ENCODE measurements at regions not wholly inside any gene's neighbourhood (a gene's known extent, or its start where the extent isn't known, plus 50 kb on each side); places are given as distances from the start of the nearest gene placed in this dataset.

DNA sequence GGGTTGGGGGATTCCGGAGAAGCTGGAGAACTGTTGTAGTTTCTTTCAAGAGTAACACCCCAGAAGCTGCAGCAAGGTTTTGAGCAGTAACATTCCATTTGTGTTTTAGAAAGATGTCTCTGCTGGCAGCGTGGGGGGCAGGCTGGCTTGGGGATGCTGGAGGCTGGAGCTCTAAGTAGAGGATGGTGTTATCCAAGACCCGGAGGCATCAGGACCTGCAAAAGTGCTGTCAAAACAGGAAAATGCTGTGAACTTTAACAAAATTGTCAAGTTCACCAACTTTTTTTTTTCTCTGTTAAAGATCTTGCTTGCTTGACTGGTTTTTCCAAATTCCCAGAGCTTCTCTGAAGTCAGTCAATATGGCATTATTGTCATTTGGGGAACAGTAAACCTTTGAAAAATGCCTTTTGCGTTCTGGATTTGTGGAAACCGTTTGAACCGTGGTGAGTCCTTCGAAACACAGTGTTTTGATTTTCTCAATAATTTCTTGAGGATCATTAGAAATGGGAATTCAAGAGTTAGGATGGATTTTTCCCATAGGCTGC is 189.6 kb upstream of the NLRP1 start:
- TF ChIP-seq, protein P1, sequence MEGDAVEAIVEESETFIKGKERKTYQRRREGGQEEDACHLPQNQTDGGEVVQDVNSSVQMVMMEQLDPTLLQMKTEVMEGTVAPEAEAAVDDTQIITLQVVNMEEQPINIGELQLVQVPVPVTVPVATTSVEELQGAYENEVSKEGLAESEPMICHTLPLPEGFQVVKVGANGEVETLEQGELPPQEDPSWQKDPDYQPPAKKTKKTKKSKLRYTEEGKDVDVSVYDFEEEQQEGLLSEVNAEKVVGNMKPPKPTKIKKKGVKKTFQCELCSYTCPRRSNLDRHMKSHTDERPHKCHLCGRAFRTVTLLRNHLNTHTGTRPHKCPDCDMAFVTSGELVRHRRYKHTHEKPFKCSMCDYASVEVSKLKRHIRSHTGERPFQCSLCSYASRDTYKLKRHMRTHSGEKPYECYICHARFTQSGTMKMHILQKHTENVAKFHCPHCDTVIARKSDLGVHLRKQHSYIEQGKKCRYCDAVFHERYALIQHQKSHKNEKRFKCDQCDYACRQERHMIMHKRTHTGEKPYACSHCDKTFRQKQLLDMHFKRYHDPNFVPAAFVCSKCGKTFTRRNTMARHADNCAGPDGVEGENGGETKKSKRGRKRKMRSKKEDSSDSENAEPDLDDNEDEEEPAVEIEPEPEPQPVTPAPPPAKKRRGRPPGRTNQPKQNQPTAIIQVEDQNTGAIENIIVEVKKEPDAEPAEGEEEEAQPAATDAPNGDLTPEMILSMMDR (conservative IDR thresholded peaks at IDR 0.05; ENCODE audit: low read depth in 2 of 2), result no peak
- TF ChIP-seq EZH2 (IDR thresholded peaks at IDR 0.05; ENCODE audit: low read depth, unreplicated experiment) (no peak), POLR2AphosphoS5 (IDR thresholded peaks at IDR 0.05; ENCODE audit: low read depth) (no peak), EZH2phosphoT487 (IDR thresholded peaks at IDR 0.05; ENCODE audit: unreplicated experiment) (no peak), CREB1 (CRISPR knock-in tag; IDR thresholded peaks at IDR 0.05; ENCODE audit: low read depth) (no peak), JUNB (IDR thresholded peaks at IDR 0.05; ENCODE audit: unreplicated experiment) (no peak), ZNF331 (CRISPR knock-in tag; IDR thresholded peaks at IDR 0.05; ENCODE audit: low read depth) (no peak)
- TF ChIP-seq, protein P2, sequence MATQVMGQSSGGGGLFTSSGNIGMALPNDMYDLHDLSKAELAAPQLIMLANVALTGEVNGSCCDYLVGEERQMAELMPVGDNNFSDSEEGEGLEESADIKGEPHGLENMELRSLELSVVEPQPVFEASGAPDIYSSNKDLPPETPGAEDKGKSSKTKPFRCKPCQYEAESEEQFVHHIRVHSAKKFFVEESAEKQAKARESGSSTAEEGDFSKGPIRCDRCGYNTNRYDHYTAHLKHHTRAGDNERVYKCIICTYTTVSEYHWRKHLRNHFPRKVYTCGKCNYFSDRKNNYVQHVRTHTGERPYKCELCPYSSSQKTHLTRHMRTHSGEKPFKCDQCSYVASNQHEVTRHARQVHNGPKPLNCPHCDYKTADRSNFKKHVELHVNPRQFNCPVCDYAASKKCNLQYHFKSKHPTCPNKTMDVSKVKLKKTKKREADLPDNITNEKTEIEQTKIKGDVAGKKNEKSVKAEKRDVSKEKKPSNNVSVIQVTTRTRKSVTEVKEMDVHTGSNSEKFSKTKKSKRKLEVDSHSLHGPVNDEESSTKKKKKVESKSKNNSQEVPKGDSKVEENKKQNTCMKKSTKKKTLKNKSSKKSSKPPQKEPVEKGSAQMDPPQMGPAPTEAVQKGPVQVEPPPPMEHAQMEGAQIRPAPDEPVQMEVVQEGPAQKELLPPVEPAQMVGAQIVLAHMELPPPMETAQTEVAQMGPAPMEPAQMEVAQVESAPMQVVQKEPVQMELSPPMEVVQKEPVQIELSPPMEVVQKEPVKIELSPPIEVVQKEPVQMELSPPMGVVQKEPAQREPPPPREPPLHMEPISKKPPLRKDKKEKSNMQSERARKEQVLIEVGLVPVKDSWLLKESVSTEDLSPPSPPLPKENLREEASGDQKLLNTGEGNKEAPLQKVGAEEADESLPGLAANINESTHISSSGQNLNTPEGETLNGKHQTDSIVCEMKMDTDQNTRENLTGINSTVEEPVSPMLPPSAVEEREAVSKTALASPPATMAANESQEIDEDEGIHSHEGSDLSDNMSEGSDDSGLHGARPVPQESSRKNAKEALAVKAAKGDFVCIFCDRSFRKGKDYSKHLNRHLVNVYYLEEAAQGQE (IDR thresholded peaks at IDR 0.05; ENCODE audit: unreplicated experiment), result no peak
- TF ChIP-seq, protein P3, sequence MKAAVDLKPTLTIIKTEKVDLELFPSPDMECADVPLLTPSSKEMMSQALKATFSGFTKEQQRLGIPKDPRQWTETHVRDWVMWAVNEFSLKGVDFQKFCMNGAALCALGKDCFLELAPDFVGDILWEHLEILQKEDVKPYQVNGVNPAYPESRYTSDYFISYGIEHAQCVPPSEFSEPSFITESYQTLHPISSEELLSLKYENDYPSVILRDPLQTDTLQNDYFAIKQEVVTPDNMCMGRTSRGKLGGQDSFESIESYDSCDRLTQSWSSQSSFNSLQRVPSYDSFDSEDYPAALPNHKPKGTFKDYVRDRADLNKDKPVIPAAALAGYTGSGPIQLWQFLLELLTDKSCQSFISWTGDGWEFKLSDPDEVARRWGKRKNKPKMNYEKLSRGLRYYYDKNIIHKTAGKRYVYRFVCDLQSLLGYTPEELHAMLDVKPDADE (IDR thresholded peaks at IDR 0.05), result no peak
- TF ChIP-seq, protein P4, sequence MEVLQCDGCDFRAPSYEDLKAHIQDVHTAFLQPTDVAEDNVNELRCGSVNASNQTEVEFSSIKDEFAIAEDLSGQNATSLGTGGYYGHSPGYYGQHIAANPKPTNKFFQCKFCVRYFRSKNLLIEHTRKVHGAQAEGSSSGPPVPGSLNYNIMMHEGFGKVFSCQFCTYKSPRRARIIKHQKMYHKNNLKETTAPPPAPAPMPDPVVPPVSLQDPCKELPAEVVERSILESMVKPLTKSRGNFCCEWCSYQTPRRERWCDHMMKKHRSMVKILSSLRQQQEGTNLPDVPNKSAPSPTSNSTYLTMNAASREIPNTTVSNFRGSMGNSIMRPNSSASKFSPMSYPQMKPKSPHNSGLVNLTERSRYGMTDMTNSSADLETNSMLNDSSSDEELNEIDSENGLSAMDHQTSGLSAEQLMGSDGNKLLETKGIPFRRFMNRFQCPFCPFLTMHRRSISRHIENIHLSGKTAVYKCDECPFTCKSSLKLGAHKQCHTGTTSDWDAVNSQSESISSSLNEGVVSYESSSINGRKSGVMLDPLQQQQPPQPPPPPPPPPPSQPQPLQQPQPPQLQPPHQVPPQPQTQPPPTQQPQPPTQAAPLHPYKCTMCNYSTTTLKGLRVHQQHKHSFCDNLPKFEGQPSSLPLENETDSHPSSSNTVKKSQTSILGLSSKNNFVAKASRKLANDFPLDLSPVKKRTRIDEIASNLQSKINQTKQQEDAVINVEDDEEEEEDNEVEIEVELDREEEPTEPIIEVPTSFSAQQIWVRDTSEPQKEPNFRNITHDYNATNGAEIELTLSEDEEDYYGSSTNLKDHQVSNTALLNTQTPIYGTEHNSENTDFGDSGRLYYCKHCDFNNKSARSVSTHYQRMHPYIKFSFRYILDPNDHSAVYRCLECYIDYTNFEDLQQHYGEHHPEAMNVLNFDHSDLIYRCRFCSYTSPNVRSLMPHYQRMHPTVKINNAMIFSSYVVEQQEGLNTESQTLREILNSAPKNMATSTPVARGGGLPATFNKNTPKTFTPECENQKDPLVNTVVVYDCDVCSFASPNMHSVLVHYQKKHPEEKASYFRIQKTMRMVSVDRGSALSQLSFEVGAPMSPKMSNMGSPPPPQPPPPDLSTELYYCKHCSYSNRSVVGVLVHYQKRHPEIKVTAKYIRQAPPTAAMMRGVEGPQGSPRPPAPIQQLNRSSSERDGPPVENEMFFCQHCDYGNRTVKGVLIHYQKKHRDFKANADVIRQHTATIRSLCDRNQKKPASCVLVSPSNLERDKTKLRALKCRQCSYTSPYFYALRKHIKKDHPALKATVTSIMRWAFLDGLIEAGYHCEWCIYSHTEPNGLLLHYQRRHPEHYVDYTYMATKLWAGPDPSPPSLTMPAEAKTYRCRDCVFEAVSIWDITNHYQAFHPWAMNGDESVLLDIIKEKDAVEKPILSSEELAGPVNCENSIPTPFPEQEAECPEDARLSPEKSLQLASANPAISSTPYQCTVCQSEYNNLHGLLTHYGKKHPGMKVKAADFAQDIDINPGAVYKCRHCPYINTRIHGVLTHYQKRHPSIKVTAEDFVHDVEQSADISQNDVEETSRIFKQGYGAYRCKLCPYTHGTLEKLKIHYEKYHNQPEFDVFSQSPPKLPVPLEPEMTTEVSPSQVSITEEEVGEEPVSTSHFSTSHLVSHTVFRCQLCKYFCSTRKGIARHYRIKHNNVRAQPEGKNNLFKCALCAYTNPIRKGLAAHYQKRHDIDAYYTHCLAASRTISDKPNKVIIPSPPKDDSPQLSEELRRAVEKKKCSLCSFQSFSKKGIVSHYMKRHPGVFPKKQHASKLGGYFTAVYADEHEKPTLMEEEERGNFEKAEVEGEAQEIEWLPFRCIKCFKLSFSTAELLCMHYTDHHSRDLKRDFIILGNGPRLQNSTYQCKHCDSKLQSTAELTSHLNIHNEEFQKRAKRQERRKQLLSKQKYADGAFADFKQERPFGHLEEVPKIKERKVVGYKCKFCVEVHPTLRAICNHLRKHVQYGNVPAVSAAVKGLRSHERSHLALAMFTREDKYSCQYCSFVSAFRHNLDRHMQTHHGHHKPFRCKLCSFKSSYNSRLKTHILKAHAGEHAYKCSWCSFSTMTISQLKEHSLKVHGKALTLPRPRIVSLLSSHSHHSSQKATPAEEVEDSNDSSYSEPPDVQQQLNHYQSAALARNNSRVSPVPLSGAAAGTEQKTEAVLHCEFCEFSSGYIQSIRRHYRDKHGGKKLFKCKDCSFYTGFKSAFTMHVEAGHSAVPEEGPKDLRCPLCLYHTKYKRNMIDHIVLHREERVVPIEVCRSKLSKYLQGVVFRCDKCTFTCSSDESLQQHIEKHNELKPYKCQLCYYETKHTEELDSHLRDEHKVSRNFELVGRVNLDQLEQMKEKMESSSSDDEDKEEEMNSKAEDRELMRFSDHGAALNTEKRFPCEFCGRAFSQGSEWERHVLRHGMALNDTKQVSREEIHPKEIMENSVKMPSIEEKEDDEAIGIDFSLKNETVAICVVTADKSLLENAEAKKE (CRISPR knock-in tag; IDR thresholded peaks at IDR 0.05), result no peak
